ENCODE measurements at regions not wholly inside any gene's neighbourhood (a gene's known extent, or its start where the extent isn't known, plus 50 kb on each side); places are given as distances from the start of the nearest gene placed in this dataset.
"Not testable (repeated sequence)": the region's sequence is repeated elsewhere in the genome, so short reads cannot be mapped to it uniquely, and the experiment has no call there.

- no peak for DNase-seq (ENCODE audit: low read depth in 4 of 4, low spot score in 2 of 4)
These were observed 251.9 kb upstream of the NR3C2 start for GRCh38 chr4:148693913-148694649.

GRCh38 chr4:148692242-148692641, 250.0 kb upstream of the NR3C2 start:
- no peak for DNase-seq (ENCODE audit: low read depth in 4 of 4, low spot score in 2 of 4)

GRCh38 chr4:148686449-148686848, 244.2 kb upstream of the NR3C2 start:
- no peak for DNase-seq (ENCODE audit: low read depth in 4 of 4, low spot score in 2 of 4)

- DNase-seq (ENCODE audit: low read depth in 4 of 4, low spot score in 2 of 4), result no peak
These were observed 242.4 kb upstream of the NR3C2 start for GRCh38 chr4:148684638-148685037.

- no peak for DNase-seq (ENCODE audit: low read depth in 4 of 4, low spot score in 2 of 4)
These were observed 238.7 kb upstream of the NR3C2 start for GRCh38 chr4:148680884-148681283.

GRCh38 chr4:148676344-148676743, 234.1 kb upstream of the NR3C2 start:
- no peak for DNase-seq (ENCODE audit: low read depth in 4 of 4, low spot score in 2 of 4)

GRCh38 chr4:148674876-148675275, 232.7 kb upstream of the NR3C2 start:
- no peak for DNase-seq (ENCODE audit: low read depth in 4 of 4, low spot score in 2 of 4)

- DNase-seq (ENCODE audit: low read depth in 4 of 4, low spot score in 2 of 4), result no peak
These were observed 222.4 kb upstream of the NR3C2 start for GRCh38 chr4:148664636-148665035.

GRCh38 chr4:148654131-148654530, 211.9 kb upstream of the NR3C2 start:
- DNase-seq (ENCODE audit: low read depth in 4 of 4, low spot score in 2 of 4), result no peak

- DNase-seq (ENCODE audit: low read depth in 4 of 4, low spot score in 2 of 4), result no peak
These were observed 211.5 kb upstream of the NR3C2 start for GRCh38 chr4:148653681-148654080.

- DNase-seq (ENCODE audit: low read depth in 4 of 4, low spot score in 2 of 4), result no peak
These were observed 209.8 kb upstream of the NR3C2 start for GRCh38 chr4:148651991-148652390.

- DNase-seq (ENCODE audit: low read depth in 4 of 4, low spot score in 2 of 4), result no peak
These were observed 207.6 kb upstream of the NR3C2 start for GRCh38 chr4:148649652-148650331.

- no peak for DNase-seq (ENCODE audit: low read depth in 4 of 4, low spot score in 2 of 4)
These were observed 201.6 kb upstream of the NR3C2 start for GRCh38 chr4:148643851-148644250.

- DNase-seq (ENCODE audit: low read depth in 4 of 4, low spot score in 2 of 4), result no peak
These were observed 200.7 kb upstream of the NR3C2 start for GRCh38 chr4:148642907-148643306.

- DNase-seq (ENCODE audit: low read depth in 4 of 4, low spot score in 2 of 4), result not testable (repeated sequence)
These were observed 195.9 kb upstream of the NR3C2 start for GRCh38 chr4:148638079-148638478.

GRCh38 chr4:148637453-148637852, 195.2 kb upstream of the NR3C2 start:
- DNase-seq (ENCODE audit: low read depth in 4 of 4, low spot score in 2 of 4), result not testable (repeated sequence)

- no peak for DNase-seq (ENCODE audit: low read depth in 4 of 4, low spot score in 2 of 4)
These were observed 192.3 kb upstream of the NR3C2 start for GRCh38 chr4:148634476-148634875.

GRCh38 chr4:148633720-148634119, 191.5 kb upstream of the NR3C2 start:
- no peak for DNase-seq (ENCODE audit: low read depth in 4 of 4, low spot score in 2 of 4)

GRCh38 chr4:148632476-148632875, 190.3 kb upstream of the NR3C2 start:
- DNase-seq (ENCODE audit: low read depth in 4 of 4, low spot score in 2 of 4), result no peak

GRCh38 chr4:148630051-148630450, 187.8 kb upstream of the NR3C2 start:
- DNase-seq (ENCODE audit: low read depth in 4 of 4, low spot score in 2 of 4), result no peak

GRCh38 chr4:148618856-148619255, 176.6 kb upstream of the NR3C2 start:
- no peak for DNase-seq (ENCODE audit: low read depth in 4 of 4, low spot score in 2 of 4)

- DNase-seq (ENCODE audit: low read depth in 4 of 4, low spot score in 2 of 4), result no peak
These were observed 166.8 kb upstream of the NR3C2 start for GRCh38 chr4:148608968-148609367.
